ENCODE measurements at regions not wholly inside any gene's neighbourhood (a gene's known extent, or its start where the extent isn't known, plus 50 kb on each side); places are given as distances from the start of the nearest gene placed in this dataset.

GRCh38 chr5:57938174-57938557, 455.6 kb upstream of the ACTBL2 start:
- H3K4me3 ChIP-seq (ENCODE audit: low read depth, low read length): no peak overlapping the region
- no peak for DNase-seq (ENCODE audit: low read depth)
- TF ChIP-seq, protein P1, sequence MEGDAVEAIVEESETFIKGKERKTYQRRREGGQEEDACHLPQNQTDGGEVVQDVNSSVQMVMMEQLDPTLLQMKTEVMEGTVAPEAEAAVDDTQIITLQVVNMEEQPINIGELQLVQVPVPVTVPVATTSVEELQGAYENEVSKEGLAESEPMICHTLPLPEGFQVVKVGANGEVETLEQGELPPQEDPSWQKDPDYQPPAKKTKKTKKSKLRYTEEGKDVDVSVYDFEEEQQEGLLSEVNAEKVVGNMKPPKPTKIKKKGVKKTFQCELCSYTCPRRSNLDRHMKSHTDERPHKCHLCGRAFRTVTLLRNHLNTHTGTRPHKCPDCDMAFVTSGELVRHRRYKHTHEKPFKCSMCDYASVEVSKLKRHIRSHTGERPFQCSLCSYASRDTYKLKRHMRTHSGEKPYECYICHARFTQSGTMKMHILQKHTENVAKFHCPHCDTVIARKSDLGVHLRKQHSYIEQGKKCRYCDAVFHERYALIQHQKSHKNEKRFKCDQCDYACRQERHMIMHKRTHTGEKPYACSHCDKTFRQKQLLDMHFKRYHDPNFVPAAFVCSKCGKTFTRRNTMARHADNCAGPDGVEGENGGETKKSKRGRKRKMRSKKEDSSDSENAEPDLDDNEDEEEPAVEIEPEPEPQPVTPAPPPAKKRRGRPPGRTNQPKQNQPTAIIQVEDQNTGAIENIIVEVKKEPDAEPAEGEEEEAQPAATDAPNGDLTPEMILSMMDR (IDR thresholded peaks at IDR 0.05; ENCODE audit: low read depth, low read length): no peak
- TF ChIP-seq POLR2A (IDR thresholded peaks at IDR 0.05; ENCODE audit: extremely low read depth, insufficient read length): no peak
- no peak for TF ChIP-seq MYC (IDR thresholded peaks at IDR 0.05; ENCODE audit: low read depth, low read length)

DNA sequence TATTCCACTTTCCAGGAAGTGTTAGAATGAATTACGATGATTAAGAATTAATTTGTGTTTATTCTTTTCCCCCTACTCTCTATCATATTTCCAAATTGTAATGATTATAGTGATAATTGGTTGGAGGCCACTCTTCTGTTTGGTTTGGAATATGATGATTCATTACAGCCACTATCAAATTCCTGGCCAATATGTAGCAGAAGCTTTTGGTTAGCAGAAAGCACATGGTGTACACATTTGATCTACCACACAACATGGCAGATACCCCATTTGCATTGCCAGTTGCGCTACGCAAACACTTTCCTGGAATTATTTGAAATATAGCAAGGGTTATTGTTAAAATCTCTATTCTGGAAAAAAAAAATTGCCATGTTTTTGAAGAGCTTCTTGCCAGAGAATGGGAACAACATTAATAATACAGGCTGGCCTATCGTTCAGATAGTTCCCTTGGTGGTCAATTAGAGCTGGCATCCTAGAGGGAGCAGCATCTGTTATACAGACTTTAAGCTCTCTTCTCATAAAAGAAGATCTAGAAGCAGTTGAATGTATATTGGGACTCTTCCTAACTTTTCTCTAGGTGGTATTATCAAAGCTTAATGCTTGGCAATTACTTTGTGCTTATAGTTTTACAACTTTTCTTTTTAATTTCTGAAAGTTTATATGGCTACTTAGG, 455.0 kb upstream of the ACTBL2 start:
- no peak overlapping the region for H3K4me3 ChIP-seq (ENCODE audit: low read depth, low read length)
- DNase-seq (ENCODE audit: low read depth): no peak
- no peak for TF ChIP-seq MAX (IDR thresholded peaks at IDR 0.05; ENCODE audit: low read depth, low read length)
- no peak for TF ChIP-seq POLR2A (IDR thresholded peaks at IDR 0.05; ENCODE audit: extremely low read depth, insufficient read length)
- TF ChIP-seq, protein P1 (IDR thresholded peaks at IDR 0.05; ENCODE audit: low read depth, low read length): no peak
- no peak for TF ChIP-seq MYC (IDR thresholded peaks at IDR 0.05; ENCODE audit: low read depth, low read length)

- TF ChIP-seq, protein P1 (IDR thresholded peaks at IDR 0.05; ENCODE audit: low read depth, low read length): no peak
- no peak for TF ChIP-seq MYC (IDR thresholded peaks at IDR 0.05; ENCODE audit: low read depth, low read length)
- TF ChIP-seq MAX (IDR thresholded peaks at IDR 0.05; ENCODE audit: low read depth, low read length): no peak
- TF ChIP-seq POLR2A (IDR thresholded peaks at IDR 0.05; ENCODE audit: extremely low read depth, insufficient read length): no peak
- no peak for DNase-seq (ENCODE audit: low read depth)
Measured at GRCh38 chr5:57937025-57937424, 454.4 kb upstream of the ACTBL2 start.

DNA sequence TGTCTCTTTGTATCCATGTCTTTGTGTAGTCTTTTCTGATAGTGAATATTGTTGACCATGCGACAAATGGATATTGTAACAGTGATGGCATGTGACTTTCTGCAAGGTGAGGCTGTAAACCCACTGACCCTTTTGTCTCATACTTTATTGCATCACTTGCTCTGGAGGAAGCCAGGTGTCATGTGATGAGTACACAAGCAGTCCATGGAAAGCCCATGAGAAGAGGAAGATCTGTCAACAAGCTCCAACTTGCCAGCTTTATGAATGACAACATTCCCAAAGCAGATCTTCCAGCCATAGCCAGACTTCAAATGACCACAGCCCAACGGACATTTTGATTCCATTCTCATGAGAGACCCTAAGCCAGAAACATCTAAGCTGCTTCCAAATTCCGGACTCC, 450.1 kb upstream of the ACTBL2 start:
- DNase-seq (ENCODE audit: low read depth): no peak

More at GRCh38 chr5:57937025-57937424, 454.4 kb upstream of the ACTBL2 start:
- no peak overlapping the region for H3K4me3 ChIP-seq (ENCODE audit: low read depth, low read length)

GRCh38 chr5:57931807-57932206, 449.2 kb upstream of the ACTBL2 start:
- no peak overlapping the region for H3K4me3 ChIP-seq (ENCODE audit: low read depth, low read length)
- TF ChIP-seq POLR2A (IDR thresholded peaks at IDR 0.05; ENCODE audit: extremely low read depth, insufficient read length): no peak
- TF ChIP-seq MYC (IDR thresholded peaks at IDR 0.05; ENCODE audit: low read depth, low read length): no peak
- TF ChIP-seq, protein P1 (IDR thresholded peaks at IDR 0.05; ENCODE audit: low read depth, low read length): no peak
- no peak for TF ChIP-seq MAX (IDR thresholded peaks at IDR 0.05; ENCODE audit: low read depth, low read length)
- no peak for DNase-seq (ENCODE audit: low read depth)

More for the DNA sequence above, 450.1 kb upstream of the ACTBL2 start:
- no peak for TF ChIP-seq POLR2A (IDR thresholded peaks at IDR 0.05; ENCODE audit: extremely low read depth, insufficient read length)
- TF ChIP-seq, protein P1 (IDR thresholded peaks at IDR 0.05; ENCODE audit: low read depth, low read length): no peak
- no peak for TF ChIP-seq MAX (IDR thresholded peaks at IDR 0.05; ENCODE audit: low read depth, low read length)
- TF ChIP-seq MYC (IDR thresholded peaks at IDR 0.05; ENCODE audit: low read depth, low read length): no peak
- no peak overlapping the region for H3K4me3 ChIP-seq (ENCODE audit: low read depth, low read length)
